ENCODE measurements at regions not wholly inside any gene's neighbourhood (a gene's known extent, or its start where the extent isn't known, plus 50 kb on each side); places are given as distances from the start of the nearest gene placed in this dataset.

DNA sequence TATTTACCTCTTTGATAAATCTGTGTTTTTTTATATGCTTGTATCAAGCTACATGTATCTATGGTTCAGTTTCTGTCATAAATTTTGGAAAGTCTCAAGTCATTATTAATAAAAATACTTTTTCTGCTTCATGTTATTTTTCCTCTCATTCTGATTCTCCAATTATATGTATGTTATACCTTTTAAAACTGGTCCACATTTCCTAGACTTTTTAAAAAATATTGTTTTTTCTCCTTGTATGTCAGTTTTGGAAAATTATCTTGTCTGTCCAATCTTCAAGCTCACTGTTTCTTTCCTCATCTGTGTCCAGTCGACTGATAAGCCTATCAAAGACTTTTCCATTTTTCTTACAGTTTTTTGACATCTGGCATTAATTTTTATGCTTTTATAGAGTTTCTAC, 253.4 kb downstream of the ASXL3 start:
- Histone ChIP-seq H3K27ac (no peak overlapping the region), H3K36me3 (no peaks in the 10 kb centered on the region), H3K27me3 (no peaks in the 10 kb centered on the region), H3K4me1 (no peaks in the 10 kb centered on the region), H3K4me3 (no peak overlapping the region), H3K9me3 (peaks cover 0 to 13% (median 3%) of the 10 kb centered on the region in 4 donors)
- TF ChIP-seq, protein P1, sequence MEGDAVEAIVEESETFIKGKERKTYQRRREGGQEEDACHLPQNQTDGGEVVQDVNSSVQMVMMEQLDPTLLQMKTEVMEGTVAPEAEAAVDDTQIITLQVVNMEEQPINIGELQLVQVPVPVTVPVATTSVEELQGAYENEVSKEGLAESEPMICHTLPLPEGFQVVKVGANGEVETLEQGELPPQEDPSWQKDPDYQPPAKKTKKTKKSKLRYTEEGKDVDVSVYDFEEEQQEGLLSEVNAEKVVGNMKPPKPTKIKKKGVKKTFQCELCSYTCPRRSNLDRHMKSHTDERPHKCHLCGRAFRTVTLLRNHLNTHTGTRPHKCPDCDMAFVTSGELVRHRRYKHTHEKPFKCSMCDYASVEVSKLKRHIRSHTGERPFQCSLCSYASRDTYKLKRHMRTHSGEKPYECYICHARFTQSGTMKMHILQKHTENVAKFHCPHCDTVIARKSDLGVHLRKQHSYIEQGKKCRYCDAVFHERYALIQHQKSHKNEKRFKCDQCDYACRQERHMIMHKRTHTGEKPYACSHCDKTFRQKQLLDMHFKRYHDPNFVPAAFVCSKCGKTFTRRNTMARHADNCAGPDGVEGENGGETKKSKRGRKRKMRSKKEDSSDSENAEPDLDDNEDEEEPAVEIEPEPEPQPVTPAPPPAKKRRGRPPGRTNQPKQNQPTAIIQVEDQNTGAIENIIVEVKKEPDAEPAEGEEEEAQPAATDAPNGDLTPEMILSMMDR (IDR thresholded peaks at IDR 0.05), result no peak
- no peak for TF ChIP-seq EP300 (IDR thresholded peaks at IDR 0.05)
- TF ChIP-seq POLR2A (IDR thresholded peaks at IDR 0.05), result no peak
- DNase-seq (ENCODE audit: low spot score in 2 of 2), result no peak
- 42 to 44% methylated on average over 1 of the region's 1 CpG for WGBS, 2 donors

DNA sequence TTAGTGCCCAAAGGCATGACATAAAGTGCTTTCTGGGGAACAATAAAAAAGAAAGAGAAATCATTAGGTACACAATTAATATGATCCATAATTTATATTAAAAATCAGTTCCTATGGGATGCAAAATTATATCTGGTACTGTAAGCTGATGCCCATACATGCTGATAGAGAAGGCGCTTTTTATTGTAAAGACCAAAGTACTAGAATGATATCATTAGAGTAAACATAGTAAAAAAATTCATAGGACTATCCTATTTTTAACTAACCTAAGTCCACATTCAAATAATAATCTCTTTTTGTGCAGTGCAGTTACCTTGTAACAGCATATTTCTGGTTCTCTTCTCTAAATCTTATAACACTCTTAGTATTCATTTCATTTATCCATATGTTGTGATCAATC, 252.2 kb downstream of the ASXL3 start:
- TF ChIP-seq POLR2A (IDR thresholded peaks at IDR 0.05) (no peak), EP300 (IDR thresholded peaks at IDR 0.05) (no peak)
- TF ChIP-seq, protein P1 (IDR thresholded peaks at IDR 0.05), result no peak
- Histone ChIP-seq H3K36me3 (no peaks in the 10 kb centered on the region), H3K4me1 (no peaks in the 10 kb centered on the region), H3K27me3 (no peaks in the 10 kb centered on the region), H3K9me3 (peaks cover 0 to 13% (median 3%) of the 10 kb centered on the region in 4 donors), H3K27ac (no peak overlapping the region), H3K4me3 (no peak overlapping the region)
- DNase-seq (ENCODE audit: low spot score in 2 of 2), result no peak
- 91 to 96% methylated on average over 1 of the region's 1 CpG for WGBS, 2 donors

DNA sequence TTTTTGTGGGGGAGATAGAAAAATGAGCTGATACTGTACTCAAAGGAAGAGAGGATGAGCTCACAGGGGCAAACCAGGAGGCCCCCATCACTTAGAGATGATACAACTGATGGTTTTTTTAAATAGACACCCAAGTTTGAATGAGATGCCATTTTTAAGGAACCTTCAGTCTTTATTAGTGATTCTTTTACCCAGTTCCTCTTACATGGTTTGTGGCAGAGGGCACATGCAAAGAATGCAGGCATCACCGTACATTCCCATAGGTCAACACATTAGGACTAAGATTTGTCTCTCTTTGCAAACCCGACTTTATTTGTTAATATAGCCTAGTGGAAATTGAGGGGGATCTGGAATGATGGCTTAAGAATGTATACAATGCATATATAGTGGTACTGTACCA, 250.9 kb downstream of the ASXL3 start:
- H3K4me1 ChIP-seq, result no peaks in the 10 kb centered on the region
- no peaks in the 10 kb centered on the region for H3K36me3 ChIP-seq
- no peak overlapping the region for H3K27ac ChIP-seq
- H3K9me3 ChIP-seq, result peaks cover 0 to 13% (median 3%) of the 10 kb centered on the region in 4 donors
- H3K4me3 ChIP-seq, result no peak overlapping the region
- no peaks in the 10 kb centered on the region for H3K27me3 ChIP-seq
- TF ChIP-seq EP300 (IDR thresholded peaks at IDR 0.05), result no peak
- TF ChIP-seq POLR2A (IDR thresholded peaks at IDR 0.05), result no peak
- TF ChIP-seq, protein P1 (IDR thresholded peaks at IDR 0.05), result no peak
- DNase-seq (ENCODE audit: low spot score in 2 of 2), result no peak
- WGBS, 2 donors, result 64% methylated on average over 2 of the region's 2 CpGs

DNA sequence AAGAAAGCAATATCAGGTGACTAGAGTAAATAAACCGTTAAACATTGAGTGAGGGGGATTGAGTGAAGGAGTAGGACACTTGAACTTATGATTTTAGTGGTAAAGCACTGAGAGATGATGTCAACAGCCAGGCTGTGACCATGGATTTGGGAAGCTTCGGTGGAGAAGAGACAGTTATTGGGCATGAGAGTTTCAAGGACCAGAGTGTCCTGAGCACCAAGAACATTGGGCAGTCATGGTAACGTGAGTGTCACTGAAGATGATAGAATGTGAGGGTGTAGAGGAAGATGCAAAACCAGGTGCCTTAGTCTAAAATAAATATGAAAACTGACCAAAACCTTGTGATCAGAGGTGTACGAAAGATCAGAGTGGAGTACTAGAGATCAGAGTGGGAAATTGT, 248.1 kb downstream of the ASXL3 start:
- Histone ChIP-seq H3K4me1 (no peaks in the 10 kb centered on the region), H3K9me3 (peaks cover 0 to 1% (median 0%) of the 10 kb centered on the region in 4 donors), H3K27ac (no peak overlapping the region), H3K4me3 (no peak overlapping the region), H3K27me3 (no peaks in the 10 kb centered on the region), H3K36me3 (no peaks in the 10 kb centered on the region)
- TF ChIP-seq, protein P1 (IDR thresholded peaks at IDR 0.05), result no peak
- TF ChIP-seq EP300 (IDR thresholded peaks at IDR 0.05) (no peak), POLR2A (IDR thresholded peaks at IDR 0.05) (no peak)
- WGBS, 2 donors, result 90% methylated on average over 4 of the region's 4 CpGs
- DNase-seq (ENCODE audit: low spot score in 2 of 2), result no peak

DNA sequence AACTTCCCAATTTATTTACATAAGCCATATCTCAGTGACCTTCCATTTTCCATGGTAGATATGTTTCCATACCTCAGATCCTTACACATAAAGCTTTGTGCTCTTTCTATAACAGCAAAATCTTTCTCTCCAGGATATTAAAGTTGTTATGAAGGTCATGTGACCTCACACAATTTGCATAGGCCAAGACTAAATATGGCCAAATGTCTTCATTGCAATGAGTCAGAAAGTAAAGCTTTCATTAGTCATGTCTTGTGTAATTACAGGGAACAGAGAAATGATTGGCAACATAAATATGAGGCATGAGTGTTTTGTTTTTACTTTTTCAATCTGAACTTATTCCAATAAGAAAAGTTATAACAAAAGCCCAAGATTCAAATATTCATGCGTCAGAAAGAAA, 243.5 kb downstream of the ASXL3 start:
- H3K9me3 ChIP-seq, result no peaks in the 10 kb centered on the region
- no peaks in the 10 kb centered on the region for H3K4me1 ChIP-seq
- TF ChIP-seq EP300 (IDR thresholded peaks at IDR 0.05), result no peak
- TF ChIP-seq POLR2A (IDR thresholded peaks at IDR 0.05), result no peak
- TF ChIP-seq, protein P1 (IDR thresholded peaks at IDR 0.05), result no peak
- DNase-seq (ENCODE audit: low spot score in 2 of 2), result no peak
- H3K27ac ChIP-seq, result no peak overlapping the region
- H3K27me3 ChIP-seq, result no peaks in the 10 kb centered on the region
- WGBS, 2 donors, result 56 to 69% methylated on average over 1 of the region's 1 CpG
- no peaks in the 10 kb centered on the region for H3K36me3 ChIP-seq
- no peak overlapping the region for H3K4me3 ChIP-seq

Measured in tibial nerve (tissue), 4 donors.